DND-41 (cell line): ENCODE measurements at regions not wholly inside any gene's neighbourhood (a gene's known extent, or its start where the extent isn't known, plus 50 kb on each side); places are given as distances from the start of the nearest gene placed in this dataset.

Source experiments
- EZH2 ChIP-seq: IDR thresholded peaks from 3 replicates; pipeline ENCODE4 v1.6.1; 2012; ENCODE audit warnings: borderline replicate concordance, low read depth, mild to moderate bottlenecking, moderate library complexity, low read length, inconsistent platforms; ENCODE audit not compliant: severe bottlenecking
- TF ChIP-seq, protein P1 (sequence below): IDR thresholded peaks from 2 replicates; pipeline ENCODE4 v1.5.1; 2012; ENCODE audit warnings: borderline replicate concordance, low read length, moderate library complexity, mild to moderate bottlenecking; ENCODE audit not compliant: poor library complexity, severe bottlenecking; ENCODE audit errors: extremely low read depth

DNA sequence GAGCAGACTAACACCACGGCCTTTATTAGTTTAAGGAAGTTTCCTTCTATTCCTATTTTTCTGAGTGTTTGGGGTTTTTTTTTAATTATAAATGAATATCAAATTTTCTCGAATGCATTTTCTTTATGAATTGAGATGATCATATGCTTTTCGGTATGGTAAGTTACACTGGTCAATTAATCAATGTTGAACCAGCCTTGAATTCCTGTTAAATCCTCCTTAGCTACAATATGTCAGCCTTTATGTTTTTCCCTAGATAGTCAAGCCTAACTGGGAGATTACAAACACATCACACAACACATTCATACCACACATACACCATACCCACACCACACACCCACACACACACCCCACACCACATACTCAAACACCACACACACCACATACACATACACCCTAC lies 247.6 kb downstream of the BRD1 start:
- TF ChIP-seq, protein P1, sequence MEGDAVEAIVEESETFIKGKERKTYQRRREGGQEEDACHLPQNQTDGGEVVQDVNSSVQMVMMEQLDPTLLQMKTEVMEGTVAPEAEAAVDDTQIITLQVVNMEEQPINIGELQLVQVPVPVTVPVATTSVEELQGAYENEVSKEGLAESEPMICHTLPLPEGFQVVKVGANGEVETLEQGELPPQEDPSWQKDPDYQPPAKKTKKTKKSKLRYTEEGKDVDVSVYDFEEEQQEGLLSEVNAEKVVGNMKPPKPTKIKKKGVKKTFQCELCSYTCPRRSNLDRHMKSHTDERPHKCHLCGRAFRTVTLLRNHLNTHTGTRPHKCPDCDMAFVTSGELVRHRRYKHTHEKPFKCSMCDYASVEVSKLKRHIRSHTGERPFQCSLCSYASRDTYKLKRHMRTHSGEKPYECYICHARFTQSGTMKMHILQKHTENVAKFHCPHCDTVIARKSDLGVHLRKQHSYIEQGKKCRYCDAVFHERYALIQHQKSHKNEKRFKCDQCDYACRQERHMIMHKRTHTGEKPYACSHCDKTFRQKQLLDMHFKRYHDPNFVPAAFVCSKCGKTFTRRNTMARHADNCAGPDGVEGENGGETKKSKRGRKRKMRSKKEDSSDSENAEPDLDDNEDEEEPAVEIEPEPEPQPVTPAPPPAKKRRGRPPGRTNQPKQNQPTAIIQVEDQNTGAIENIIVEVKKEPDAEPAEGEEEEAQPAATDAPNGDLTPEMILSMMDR = no peak
- TF ChIP-seq EZH2 = no peak
